Hepatic stellate cell (primary cell): ENCODE measurements at regions not wholly inside any gene's neighbourhood (a gene's known extent, or its start where the extent isn't known, plus 50 kb on each side); places are given as distances from the start of the nearest gene placed in this dataset.

Experiments used
- DNase-seq: peaks from one replicate; pipeline ENCODE4 v3.0.0; 2011; ENCODE audit warnings: low spot score

GRCh38 chr7:23973264-23973663 is 263.2 kb downstream of the STK31 start:
- no peak for DNase-seq

- no peak for DNase-seq
Observed at GRCh38 chr7:23980081-23980480, 270.1 kb downstream of the STK31 start.

GRCh38 chr7:23981314-23981713 is 271.3 kb downstream of the STK31 start:
- DNase-seq: no peak

- DNase-seq: no peak
Observed at GRCh38 chr7:23981758-23982157, 271.7 kb downstream of the STK31 start.

- no peak for DNase-seq
Observed at GRCh38 chr7:24005517-24005916, 278.5 kb upstream of the NPY start.

- no peak for DNase-seq
Observed at GRCh38 chr7:24010495-24010894, 273.5 kb upstream of the NPY start.

- DNase-seq: no peak
Observed at GRCh38 chr7:24017519-24017918, 266.5 kb upstream of the NPY start.

- DNase-seq: no peak
Observed at GRCh38 chr7:24018331-24018730, 265.7 kb upstream of the NPY start.

GRCh38 chr7:24019841-24020240 is 264.1 kb upstream of the NPY start:
- no peak for DNase-seq

- no peak for DNase-seq
Observed at GRCh38 chr7:24024276-24025068, 259.5 kb upstream of the NPY start.

GRCh38 chr7:24025094-24025493 is 258.9 kb upstream of the NPY start:
- DNase-seq: no peak

GRCh38 chr7:24025765-24026164 is 258.2 kb upstream of the NPY start:
- DNase-seq: no peak

- DNase-seq: no peak
Observed at GRCh38 chr7:24026351-24026750, 257.6 kb upstream of the NPY start.

GRCh38 chr7:24029068-24029467 is 254.9 kb upstream of the NPY start:
- no peak for DNase-seq

- no peak for DNase-seq
Observed at GRCh38 chr7:24034251-24034650, 249.7 kb upstream of the NPY start.

GRCh38 chr7:24035366-24036032 is 248.5 kb upstream of the NPY start:
- DNase-seq: no peak

- no peak for DNase-seq
Observed at GRCh38 chr7:24036033-24036412, 248.0 kb upstream of the NPY start.

- no peak for DNase-seq
Observed at GRCh38 chr7:24038993-24039392, 245.0 kb upstream of the NPY start.

- no peak for DNase-seq
Observed at GRCh38 chr7:24039991-24040624, 243.9 kb upstream of the NPY start.

GRCh38 chr7:24042028-24042427 is 242.0 kb upstream of the NPY start:
- DNase-seq: no peak

GRCh38 chr7:24049296-24049695 is 234.7 kb upstream of the NPY start:
- DNase-seq: no peak

- DNase-seq: no peak
Observed at GRCh38 chr7:24050991-24051560, 232.9 kb upstream of the NPY start.

GRCh38 chr7:24051651-24052050 is 232.3 kb upstream of the NPY start:
- DNase-seq: no peak
